ENCODE measurements at regions not wholly inside any gene's neighbourhood (a gene's known extent, or its start where the extent isn't known, plus 50 kb on each side); places are given as distances from the start of the nearest gene placed in this dataset.
A peak's percentile ranks its signal among the peaks of the same experiment; 100 is the strongest.
"Not testable (repeated sequence)": the region's sequence is repeated elsewhere in the genome, so short reads cannot be mapped to it uniquely, and the experiment has no call there.

- DNase-seq = no peak
Measured at GRCh38 chr2:182598626-182599025, 117.4 kb upstream of the DNAJC10 start.

GRCh38 chr2:182605166-182605565, 110.9 kb upstream of the DNAJC10 start:
- DNase-seq = no peak

- DNase-seq = no peak
Measured at GRCh38 chr2:182606728-182607681, 109.1 kb upstream of the DNAJC10 start.

- DNase-seq = no peak
Measured at GRCh38 chr2:182608181-182608845, 107.7 kb upstream of the DNAJC10 start.

GRCh38 chr2:182609005-182609404, 107.1 kb upstream of the DNAJC10 start:
- DNase-seq = not testable (repeated sequence)

GRCh38 chr2:182610231-182610630, 105.8 kb upstream of the DNAJC10 start:
- no peak for DNase-seq

- no peak for DNase-seq
Measured at GRCh38 chr2:182611009-182611408, 105.0 kb upstream of the DNAJC10 start.

GRCh38 chr2:182615036-182615435, 101.0 kb upstream of the DNAJC10 start:
- DNase-seq = no peak

- DNase-seq = no peak
Measured at GRCh38 chr2:182616471-182617393, 99.3 kb upstream of the DNAJC10 start.

GRCh38 chr2:182618672-182619079, 97.4 kb upstream of the DNAJC10 start:
- no peak for DNase-seq

GRCh38 chr2:182619276-182619675, 96.8 kb upstream of the DNAJC10 start:
- DNase-seq = no peak

- DNase-seq = no peak
Measured at GRCh38 chr2:182621191-182621590, 94.9 kb upstream of the DNAJC10 start.

GRCh38 chr2:182621810-182622209, 94.2 kb upstream of the DNAJC10 start:
- DNase-seq = no peak

GRCh38 chr2:182622231-182622630, 93.8 kb upstream of the DNAJC10 start:
- no peak for DNase-seq

- DNase-seq = no peak
Measured at GRCh38 chr2:182625814-182626213, 90.2 kb upstream of the DNAJC10 start.

GRCh38 chr2:182628916-182629315, 87.1 kb upstream of the DNAJC10 start:
- no peak for DNase-seq

- no peak for DNase-seq
Measured at GRCh38 chr2:182630207-182630606, 85.8 kb upstream of the DNAJC10 start.

- DNase-seq = no peak
Measured at GRCh38 chr2:182631299-182631698, 84.8 kb upstream of the DNAJC10 start.

- no peak for DNase-seq
Measured at GRCh38 chr2:182634386-182634785, 81.7 kb upstream of the DNAJC10 start.

- no peak for DNase-seq
Measured at GRCh38 chr2:182636699-182637098, 79.4 kb upstream of the DNAJC10 start.

GRCh38 chr2:182638667-182639066, 77.4 kb upstream of the DNAJC10 start:
- DNase-seq = no peak

- no peak for DNase-seq
Measured at GRCh38 chr2:182639971-182640370, 76.1 kb upstream of the DNAJC10 start.

GRCh38 chr2:182642328-182642727, 73.7 kb upstream of the DNAJC10 start:
- DNase-seq = peak; percentile 12

Measured in NCI-H526 treated with DMSO at 0.1 percent for 48 hours (cell line).